HG03521 (cell line): ENCODE measurements at regions not wholly inside any gene's neighbourhood (a gene's known extent, or its start where the extent isn't known, plus 50 kb on each side); places are given as distances from the start of the nearest gene placed in this dataset.

Source experiments
- ATAC-seq: cut with Tn5 transposase; IDR thresholded peaks from one replicate; pipeline ENCODE4 v1.9.1; 2021; ENCODE audit warnings: mild to moderate bottlenecking, moderate library complexity; ENCODE audit not compliant: unreplicated experiment

DNA sequence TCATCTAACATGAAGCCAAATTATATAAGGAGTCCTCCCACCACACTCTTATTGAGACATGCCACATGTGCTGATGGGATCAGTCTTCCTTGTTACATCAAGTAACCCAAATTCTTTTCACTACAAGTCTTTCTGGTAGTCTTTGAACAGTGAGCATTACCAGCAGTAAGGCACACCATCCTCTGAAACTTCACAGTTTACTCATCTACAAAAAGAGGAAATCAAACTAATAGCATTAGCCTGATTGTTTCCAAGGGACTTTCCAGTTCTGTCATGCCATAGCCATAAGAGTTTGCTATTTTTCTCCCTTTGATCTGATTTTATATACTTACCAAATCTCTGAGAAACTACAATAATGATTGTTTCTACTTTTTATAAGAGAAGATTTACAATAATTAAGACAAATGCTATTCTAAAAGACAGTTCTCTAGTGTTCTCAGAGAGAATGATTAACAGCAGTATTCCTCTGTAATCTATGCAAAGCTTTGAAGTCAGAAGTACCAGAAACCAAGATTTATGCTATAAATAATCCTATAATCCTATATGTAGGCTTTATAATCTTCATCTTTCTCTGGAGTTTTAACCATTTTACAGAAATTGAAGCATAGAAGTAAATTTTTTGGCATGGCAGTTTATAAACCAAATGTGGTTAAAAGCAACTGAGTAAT lies 166.2 kb upstream of the ACO1 start:
- ATAC-seq = peak; percentile 97

GRCh38 chr9:32220750-32221149 lies 163.7 kb upstream of the ACO1 start:
- no peak for ATAC-seq

- ATAC-seq = no peak
Observed at GRCh38 chr9:32234451-32234850, 150.0 kb upstream of the ACO1 start.

GRCh38 chr9:32247168-32247567 lies 137.3 kb upstream of the ACO1 start:
- no peak for ATAC-seq

DNA sequence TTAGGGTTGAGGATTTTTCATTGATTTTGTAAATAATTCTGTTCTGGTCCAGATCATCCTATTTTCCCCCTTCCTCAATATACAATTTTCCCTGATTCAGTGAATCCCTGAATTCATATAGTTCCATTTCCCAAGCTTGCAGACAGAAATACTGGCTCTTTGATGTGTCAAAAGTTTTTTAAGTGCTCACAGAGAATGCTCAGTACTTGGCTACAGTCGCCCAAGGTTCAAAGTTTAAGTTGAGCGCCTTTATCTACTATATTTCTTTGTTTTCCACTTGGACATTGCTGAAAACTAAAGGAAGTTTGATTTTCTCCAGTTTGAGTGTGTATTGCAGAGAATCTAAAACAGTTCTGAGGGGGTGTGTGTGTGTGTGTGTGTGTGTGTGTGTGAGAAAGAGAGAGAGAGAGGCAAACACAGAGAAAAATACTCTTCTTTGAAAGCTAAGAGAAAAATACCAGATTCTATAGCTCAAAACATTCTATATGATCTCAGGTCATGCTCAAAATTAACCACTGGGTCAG lies 136.2 kb upstream of the ACO1 start:
- no peak for ATAC-seq

GRCh38 chr9:32251539-32251938 lies 132.9 kb upstream of the ACO1 start:
- ATAC-seq = no peak

- ATAC-seq = no peak
Observed at GRCh38 chr9:32253731-32254130, 130.7 kb upstream of the ACO1 start.

- ATAC-seq = no peak
Observed at GRCh38 chr9:32255026-32255425, 129.4 kb upstream of the ACO1 start.

DNA sequence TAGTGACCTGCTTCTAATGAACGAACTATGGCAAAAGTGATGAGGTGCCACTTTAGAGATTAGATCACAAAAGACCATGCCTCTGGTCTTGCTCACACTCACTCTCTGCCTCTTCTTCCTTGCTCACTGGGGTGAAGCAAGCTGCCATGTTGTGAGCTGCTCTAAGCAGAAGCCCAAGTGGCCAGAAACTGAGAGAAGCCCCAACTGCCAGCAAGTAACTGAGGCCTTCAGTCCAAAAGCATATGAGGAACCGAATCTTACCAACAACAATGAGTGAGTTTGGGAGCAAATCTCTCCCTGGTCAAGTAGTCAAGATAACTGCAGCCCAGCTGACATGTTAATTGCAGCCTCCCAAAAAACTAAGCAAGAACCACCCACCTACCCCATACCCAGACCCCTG lies 126.0 kb upstream of the ACO1 start:
- no peak for ATAC-seq

GRCh38 chr9:32260151-32260862 lies 124.1 kb upstream of the ACO1 start:
- ATAC-seq = no peak

DNA sequence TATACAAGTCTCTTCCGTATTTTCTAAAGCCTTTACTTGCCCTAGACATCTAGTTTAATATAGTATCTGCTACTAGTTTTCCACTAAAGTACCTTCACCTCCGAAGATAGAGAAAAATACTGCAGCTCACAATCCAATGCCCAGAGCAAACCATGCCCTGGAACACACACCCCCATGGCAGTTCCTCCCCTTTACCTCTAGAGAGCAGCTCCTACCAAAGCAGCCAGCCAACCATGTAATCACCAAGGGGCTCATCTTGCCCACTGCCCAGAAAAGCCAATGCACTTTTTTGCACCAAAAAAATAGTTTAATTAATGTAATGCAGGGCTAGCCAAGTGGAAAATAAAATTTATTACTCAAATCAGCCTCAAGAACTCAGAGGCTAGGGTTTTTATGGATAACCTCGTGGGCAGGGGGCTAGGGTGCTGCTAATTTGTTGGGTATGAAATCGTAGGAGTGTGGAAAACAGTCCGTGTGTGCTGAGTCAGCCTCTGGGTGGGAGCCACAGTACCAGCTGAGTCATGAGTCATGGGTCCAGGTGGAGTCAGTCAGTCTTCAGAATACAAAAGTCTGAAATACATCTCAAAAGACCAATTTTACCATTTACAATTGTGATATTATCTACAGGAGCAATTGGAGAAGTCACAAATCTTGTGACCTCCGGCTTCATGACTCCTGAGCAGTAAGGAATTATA lies 120.1 kb upstream of the ACO1 start:
- ATAC-seq = no peak

GRCh38 chr9:32265037-32265436 lies 119.4 kb upstream of the ACO1 start:
- ATAC-seq = no peak

- ATAC-seq = no peak
Observed at GRCh38 chr9:32278991-32279390, 105.5 kb upstream of the ACO1 start.

DNA sequence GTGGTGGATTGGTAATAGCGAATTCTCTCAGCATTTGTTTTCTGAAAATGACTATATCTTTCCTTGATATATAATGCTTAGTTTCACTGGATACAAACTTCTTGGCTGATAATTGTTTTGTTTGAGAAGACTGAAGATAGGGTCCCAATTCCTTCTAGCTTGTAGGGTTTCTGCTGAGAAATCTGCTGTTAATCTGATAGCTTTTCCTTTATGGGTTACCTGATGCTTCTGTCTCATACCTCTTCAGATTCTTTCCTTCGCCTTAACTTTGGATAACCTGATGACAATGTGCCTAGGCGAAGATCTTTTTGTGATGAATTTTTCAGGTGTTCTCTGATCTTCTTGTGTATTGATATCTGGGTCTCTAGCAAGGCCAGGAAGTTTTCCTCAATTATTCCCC lies 94.7 kb upstream of the ACO1 start:
- ATAC-seq = no peak

- ATAC-seq = no peak
Observed at GRCh38 chr9:32291370-32291769, 93.1 kb upstream of the ACO1 start.

DNA sequence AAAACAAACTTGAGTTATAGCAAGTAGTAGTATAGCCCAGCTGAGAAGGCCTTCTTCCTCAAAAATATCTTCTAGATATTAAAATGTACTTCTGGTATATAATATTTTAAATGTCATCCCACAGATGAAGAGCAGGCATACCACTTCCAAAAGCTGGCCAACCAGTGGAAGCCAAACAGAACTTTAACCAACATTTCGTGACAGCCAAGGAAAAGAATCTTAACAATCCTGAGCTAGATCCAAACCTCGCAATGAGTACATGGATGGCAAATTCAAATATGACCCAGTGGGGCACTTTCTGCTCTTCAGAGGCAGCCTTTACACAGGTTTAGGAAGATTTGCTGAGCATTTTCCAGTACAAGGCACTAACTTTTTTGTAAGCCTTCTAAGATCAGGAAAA lies 91.8 kb upstream of the ACO1 start:
- no peak for ATAC-seq

GRCh38 chr9:32293091-32293490 lies 91.4 kb upstream of the ACO1 start:
- ATAC-seq = no peak

GRCh38 chr9:32294106-32294505 lies 90.3 kb upstream of the ACO1 start:
- no peak for ATAC-seq

DNA sequence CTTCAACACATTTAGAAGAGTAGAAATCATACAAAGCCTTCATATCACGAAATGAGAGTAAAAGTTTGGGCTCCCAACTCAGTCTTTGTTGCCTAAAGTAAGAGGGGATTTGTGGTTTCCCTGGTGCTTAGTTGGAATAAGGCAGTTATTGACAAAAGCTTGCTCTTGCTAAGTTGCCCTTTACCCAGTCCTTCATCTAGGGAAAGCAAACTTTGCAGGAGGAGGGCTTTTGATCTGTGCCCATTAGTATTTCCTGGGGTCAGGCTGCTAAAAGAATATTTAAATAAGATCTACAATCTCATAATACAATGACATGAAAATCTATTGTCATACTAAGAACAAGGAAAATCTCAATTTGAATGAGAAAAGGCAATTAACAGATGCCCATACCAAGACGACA lies 84.1 kb upstream of the ACO1 start:
- no peak for ATAC-seq

- no peak for ATAC-seq
Observed at GRCh38 chr9:32304495-32304894, 79.9 kb upstream of the ACO1 start.

DNA sequence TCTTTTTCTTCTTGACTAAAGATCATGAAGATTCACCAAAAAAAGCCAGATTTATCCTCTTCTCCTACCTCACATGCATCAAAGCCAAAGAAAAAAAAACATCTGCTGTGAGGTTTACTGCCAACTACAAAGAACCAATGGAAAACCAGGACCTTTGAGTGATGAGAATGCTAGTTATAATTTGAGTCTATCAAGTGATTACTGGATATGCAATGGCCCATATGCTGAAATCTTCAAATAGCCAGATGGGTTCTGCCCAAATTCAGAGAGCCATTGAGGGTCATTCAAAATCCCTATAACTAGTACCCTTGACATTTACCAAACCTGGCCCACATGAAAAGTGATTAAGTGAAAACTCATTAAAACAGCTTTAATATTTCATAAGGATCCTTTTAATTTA lies 78.4 kb upstream of the ACO1 start:
- no peak for ATAC-seq
